ENCODE measurements at regions not wholly inside any gene's neighbourhood (a gene's known extent, or its start where the extent isn't known, plus 50 kb on each side); places are given as distances from the start of the nearest gene placed in this dataset.

DNA sequence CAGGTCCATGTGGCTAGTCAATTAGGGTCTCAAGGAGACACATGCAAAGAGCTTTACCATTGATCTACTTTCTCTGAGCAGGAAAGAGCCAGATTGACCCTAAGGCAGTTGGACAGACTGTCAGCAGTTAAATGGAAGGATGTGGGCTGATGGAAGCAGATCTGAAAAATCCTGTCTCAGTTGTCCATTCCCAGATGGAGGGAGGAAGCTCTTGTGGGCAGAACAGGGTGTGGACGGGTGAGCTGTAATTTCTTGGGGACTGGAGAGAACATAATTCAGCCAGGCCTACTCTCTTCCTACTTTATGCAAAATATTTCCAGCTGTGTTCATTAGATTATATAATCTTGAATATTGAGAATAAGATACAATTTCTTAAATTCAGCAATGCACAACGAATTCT, 163.6 kb downstream of the GNAT3 start:
- intact Hi-C loops (cut with micrococcal nuclease): no loop called here
- Mint-ChIP-seq H3K27me3 (ENCODE audit: low read depth in 3 of 3) (peaks cover 1 to 2% (median 1%) of the 10 kb centered on the region in 3 donors), H3K9me3 (peaks cover 0 to 4% (median 0%) of the 10 kb centered on the region in 7 donors), H3K36me3 (no peaks in the 10 kb centered on the region), H3K4me3 (no peak overlapping the region), H3K4me1 (no peaks in the 10 kb centered on the region), H3K27ac (no peak overlapping the region)
- no CpG with 5 or more reads among the region's 2 CpGs for whole genome bisulfite sequencing (ENCODE audit: insufficient coverage)
- no peaks in the 10 kb centered on the region for H3K27me3 ChIP-seq (ENCODE audit: control insufficient read depth in 2 of 2, insufficient read depth in 2 of 2, low read length in 2 of 2)
- DNase-seq: no peak
- no peak overlapping the region for H3K4me2 ChIP-seq (replicated peaks; ENCODE audit: extremely low read depth, low read length, poor library complexity, severe bottlenecking)
- no peak overlapping the region for H3K4me3 ChIP-seq (replicated peaks in 1 of 3; ENCODE audit: low read depth in 2 of 3, low read length in 3 of 3)
- no peaks in the 10 kb centered on the region for H3K9me3 ChIP-seq (replicated peaks in 1 of 2; ENCODE audit: control insufficient read depth in 1 of 2, insufficient read depth in 1 of 2, low read length in 2 of 2)
- no peaks in the 10 kb centered on the region for H3K79me2 ChIP-seq (ENCODE audit: insufficient read depth, low read length)
- no peak overlapping the region for H3K27ac ChIP-seq (ENCODE audit: low read depth in 1 of 2, low read length in 2 of 2)
- H3K36me3 ChIP-seq (replicated peaks in 1 of 2; ENCODE audit: control insufficient read depth in 1 of 2, insufficient read depth in 2 of 2, low read length in 2 of 2): no peaks in the 10 kb centered on the region
- no peak overlapping the region for H2AFZ ChIP-seq (ENCODE audit: insufficient read depth, low read depth, low read length, poor library complexity, severe bottlenecking)
- H4K20me1 ChIP-seq (ENCODE audit: insufficient read depth, low read length): no peaks in the 10 kb centered on the region
- TF ChIP-seq, protein P1, sequence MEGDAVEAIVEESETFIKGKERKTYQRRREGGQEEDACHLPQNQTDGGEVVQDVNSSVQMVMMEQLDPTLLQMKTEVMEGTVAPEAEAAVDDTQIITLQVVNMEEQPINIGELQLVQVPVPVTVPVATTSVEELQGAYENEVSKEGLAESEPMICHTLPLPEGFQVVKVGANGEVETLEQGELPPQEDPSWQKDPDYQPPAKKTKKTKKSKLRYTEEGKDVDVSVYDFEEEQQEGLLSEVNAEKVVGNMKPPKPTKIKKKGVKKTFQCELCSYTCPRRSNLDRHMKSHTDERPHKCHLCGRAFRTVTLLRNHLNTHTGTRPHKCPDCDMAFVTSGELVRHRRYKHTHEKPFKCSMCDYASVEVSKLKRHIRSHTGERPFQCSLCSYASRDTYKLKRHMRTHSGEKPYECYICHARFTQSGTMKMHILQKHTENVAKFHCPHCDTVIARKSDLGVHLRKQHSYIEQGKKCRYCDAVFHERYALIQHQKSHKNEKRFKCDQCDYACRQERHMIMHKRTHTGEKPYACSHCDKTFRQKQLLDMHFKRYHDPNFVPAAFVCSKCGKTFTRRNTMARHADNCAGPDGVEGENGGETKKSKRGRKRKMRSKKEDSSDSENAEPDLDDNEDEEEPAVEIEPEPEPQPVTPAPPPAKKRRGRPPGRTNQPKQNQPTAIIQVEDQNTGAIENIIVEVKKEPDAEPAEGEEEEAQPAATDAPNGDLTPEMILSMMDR (IDR thresholded peaks at IDR 0.05): no peak
- H3K9ac ChIP-seq (ENCODE audit: insufficient read depth, low read length, poor library complexity, severe bottlenecking): no peak overlapping the region
- H3K4me1 ChIP-seq (ENCODE audit: control insufficient read depth in 1 of 2, insufficient read depth in 2 of 2, low read length in 2 of 2): no peaks in the 10 kb centered on the region

DNA sequence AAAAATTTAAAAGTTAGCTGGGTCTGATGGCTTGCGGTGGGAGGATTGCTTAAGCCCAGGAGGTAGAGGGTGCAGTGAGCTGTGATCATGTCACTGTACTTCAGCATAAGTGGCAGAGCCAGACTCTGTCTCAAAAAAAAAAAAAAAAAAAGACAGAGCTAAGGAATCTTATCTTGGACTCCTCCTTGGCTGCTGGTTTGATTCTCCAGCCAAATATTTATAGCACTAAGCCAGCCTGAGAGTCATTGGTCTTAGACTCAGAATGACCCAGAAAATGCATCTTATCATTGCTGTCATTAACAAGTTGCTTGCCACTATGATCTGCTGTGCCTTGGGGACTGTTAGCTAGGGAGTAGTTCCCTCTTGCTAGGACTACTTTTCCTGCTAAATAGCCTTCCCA, 164.7 kb downstream of the GNAT3 start:
- H3K4me1 Mint-ChIP-seq: no peaks in the 10 kb centered on the region
- H3K4me3 Mint-ChIP-seq: no peak overlapping the region
- H3K27ac Mint-ChIP-seq: no peak overlapping the region
- H3K4me1 ChIP-seq (ENCODE audit: control insufficient read depth in 1 of 2, insufficient read depth in 2 of 2, low read length in 2 of 2): no peaks in the 10 kb centered on the region
- H4K20me1 ChIP-seq (ENCODE audit: insufficient read depth, low read length): no peaks in the 10 kb centered on the region
- H3K36me3 Mint-ChIP-seq: no peaks in the 10 kb centered on the region
- TF ChIP-seq, protein P1 (IDR thresholded peaks at IDR 0.05): no peak
- no peak overlapping the region for H3K9ac ChIP-seq (ENCODE audit: insufficient read depth, low read length, poor library complexity, severe bottlenecking)
- H3K27me3 Mint-ChIP-seq (ENCODE audit: low read depth in 3 of 3): peaks cover 1 to 2% (median 1%) of the 10 kb centered on the region in 3 donors
- 100% methylated on average over 1 of the region's 1 CpG for WGBS (ENCODE audit: insufficient coverage)
- peaks cover 0 to 3% (median 0%) of the 10 kb centered on the region in 7 donors for H3K9me3 Mint-ChIP-seq
- no peaks in the 10 kb centered on the region for H3K27me3 ChIP-seq (ENCODE audit: control insufficient read depth in 2 of 2, insufficient read depth in 2 of 2, low read length in 2 of 2)
- no peaks in the 10 kb centered on the region for H3K79me2 ChIP-seq (ENCODE audit: insufficient read depth, low read length)
- H3K4me2 ChIP-seq (replicated peaks; ENCODE audit: extremely low read depth, low read length, poor library complexity, severe bottlenecking): no peak overlapping the region
- DNase-seq: no peak
- H3K9me3 ChIP-seq (replicated peaks in 1 of 2; ENCODE audit: control insufficient read depth in 1 of 2, insufficient read depth in 1 of 2, low read length in 2 of 2): no peaks in the 10 kb centered on the region
- no peak overlapping the region for H3K27ac ChIP-seq (ENCODE audit: low read depth in 1 of 2, low read length in 2 of 2)
- H2AFZ ChIP-seq (ENCODE audit: insufficient read depth, low read depth, low read length, poor library complexity, severe bottlenecking): no peak overlapping the region
- H3K36me3 ChIP-seq (replicated peaks in 1 of 2; ENCODE audit: control insufficient read depth in 1 of 2, insufficient read depth in 2 of 2, low read length in 2 of 2): no peaks in the 10 kb centered on the region
- no peak overlapping the region for H3K4me3 ChIP-seq (replicated peaks in 1 of 3; ENCODE audit: low read depth in 2 of 3, low read length in 3 of 3)
- intact Hi-C loops (cut with micrococcal nuclease): no loop called here
